ENCODE measurements at regions not wholly inside any gene's neighbourhood (a gene's known extent, or its start where the extent isn't known, plus 50 kb on each side); places are given as distances from the start of the nearest gene placed in this dataset.

GRCh38 chr21:31408301-31409088, 64.4 kb upstream of the TIAM1 start:
- no peaks in the 10 kb centered on the region for H3K27me3 ChIP-seq (replicated peaks)
- H3K9me3 ChIP-seq (replicated peaks) = no peaks in the 10 kb centered on the region
- no peaks in the 10 kb centered on the region for H3K4me1 ChIP-seq (replicated peaks)

GRCh38 chr21:31406510-31406909, 62.4 kb upstream of the TIAM1 start:
- no peak overlapping the region for H3K27ac ChIP-seq
- no peak overlapping the region for H3K4me3 ChIP-seq
- H3K36me3 ChIP-seq = no peaks in the 10 kb centered on the region
- no peaks in the 10 kb centered on the region for H3K9me3 ChIP-seq (replicated peaks)
- no peak for DNase-seq (ENCODE audit: low read depth in 1 of 2, low spot score in 2 of 2)
- H3K27me3 ChIP-seq (replicated peaks) = no peaks in the 10 kb centered on the region
- H3K4me1 ChIP-seq (replicated peaks) = no peaks in the 10 kb centered on the region

More at GRCh38 chr21:31408301-31409088, 64.4 kb upstream of the TIAM1 start:
- Histone ChIP-seq H3K4me3 (no peak overlapping the region), H3K36me3 (no peaks in the 10 kb centered on the region), H3K27ac (no peak overlapping the region)
- DNase-seq (ENCODE audit: low read depth in 1 of 2, low spot score in 2 of 2) = no peak

- Histone ChIP-seq H3K4me1 (replicated peaks) (0 out of 2 replicates have a peak, but pooled peaks cover 3% of the 10 kb centered on the region), H3K36me3 (no peaks in the 10 kb centered on the region), H3K4me3 (no peak overlapping the region), H3K27ac (no peak overlapping the region), H3K27me3 (replicated peaks) (no peaks in the 10 kb centered on the region), H3K9me3 (replicated peaks) (no peaks in the 10 kb centered on the region)
- no peak for DNase-seq (ENCODE audit: low read depth in 1 of 2, low spot score in 2 of 2)
These were observed 61.5 kb upstream of the TIAM1 start for GRCh38 chr21:31405604-31406003.

GRCh38 chr21:31403596-31404333, 59.7 kb upstream of the TIAM1 start:
- Histone ChIP-seq H3K27me3 (replicated peaks) (no peaks in the 10 kb centered on the region), H3K27ac (no peak overlapping the region), H3K36me3 (no peaks in the 10 kb centered on the region), H3K4me3 (no peak overlapping the region), H3K4me1 (replicated peaks) (0 out of 2 replicates have a peak, but pooled peaks cover 3% of the 10 kb centered on the region), H3K9me3 (replicated peaks) (no peaks in the 10 kb centered on the region)
- DNase-seq (ENCODE audit: low read depth in 1 of 2, low spot score in 2 of 2) = no peak

- no peak overlapping the region for H3K4me3 ChIP-seq
- H3K4me1 ChIP-seq (replicated peaks) = 0 out of 2 replicates have a peak, but pooled peaks cover 3% of the 10 kb centered on the region
- no peaks in the 10 kb centered on the region for H3K36me3 ChIP-seq
- H3K27ac ChIP-seq = no peak overlapping the region
- no peaks in the 10 kb centered on the region for H3K27me3 ChIP-seq (replicated peaks)
- no peaks in the 10 kb centered on the region for H3K9me3 ChIP-seq (replicated peaks)
- DNase-seq (ENCODE audit: low read depth in 1 of 2, low spot score in 2 of 2) = no peak
These were observed 55.5 kb upstream of the TIAM1 start for GRCh38 chr21:31399591-31399990.

- Histone ChIP-seq H3K9me3 (replicated peaks) (no peaks in the 10 kb centered on the region), H3K27ac (no peak overlapping the region), H3K4me1 (replicated peaks) (0 out of 2 replicates have a peak, but pooled peaks cover 3% of the 10 kb centered on the region), H3K36me3 (no peaks in the 10 kb centered on the region), H3K27me3 (replicated peaks) (no peaks in the 10 kb centered on the region), H3K4me3 (no peak overlapping the region)
- DNase-seq (ENCODE audit: low read depth in 1 of 2, low spot score in 2 of 2) = no peak
These were observed 54.5 kb upstream of the TIAM1 start for GRCh38 chr21:31398574-31398973.

- Histone ChIP-seq H3K27ac (no peak overlapping the region), H3K27me3 (replicated peaks) (no peaks in the 10 kb centered on the region), H3K4me3 (no peak overlapping the region), H3K9me3 (replicated peaks) (no peaks in the 10 kb centered on the region), H3K36me3 (no peaks in the 10 kb centered on the region), H3K4me1 (replicated peaks) (0 out of 2 replicates have a peak, but pooled peaks cover 3% of the 10 kb centered on the region)
- DNase-seq (ENCODE audit: low read depth in 1 of 2, low spot score in 2 of 2) = no peak
These were observed 53.9 kb upstream of the TIAM1 start for GRCh38 chr21:31397939-31398338.

GRCh38 chr21:31397515-31397926, 53.5 kb upstream of the TIAM1 start:
- 0 out of 2 replicates have a peak, but pooled peaks cover 3% of the 10 kb centered on the region for H3K4me1 ChIP-seq (replicated peaks)
- no peaks in the 10 kb centered on the region for H3K27me3 ChIP-seq (replicated peaks)
- H3K36me3 ChIP-seq = no peaks in the 10 kb centered on the region
- H3K27ac ChIP-seq = no peak overlapping the region
- no peak for DNase-seq (ENCODE audit: low read depth in 1 of 2, low spot score in 2 of 2)
- no peak overlapping the region for H3K4me3 ChIP-seq
- H3K9me3 ChIP-seq (replicated peaks) = no peaks in the 10 kb centered on the region

GRCh38 chr21:31397030-31397429, 53.0 kb upstream of the TIAM1 start:
- H3K4me3 ChIP-seq = no peak overlapping the region
- 0 out of 2 replicates have a peak, but pooled peaks cover 3% of the 10 kb centered on the region for H3K4me1 ChIP-seq (replicated peaks)
- DNase-seq (ENCODE audit: low read depth in 1 of 2, low spot score in 2 of 2) = no peak
- no peak overlapping the region for H3K27ac ChIP-seq
- H3K27me3 ChIP-seq (replicated peaks) = no peaks in the 10 kb centered on the region
- no peaks in the 10 kb centered on the region for H3K36me3 ChIP-seq
- no peaks in the 10 kb centered on the region for H3K9me3 ChIP-seq (replicated peaks)

GRCh38 chr21:31396399-31396798, 52.3 kb upstream of the TIAM1 start:
- Histone ChIP-seq H3K27ac (no peak overlapping the region), H3K36me3 (no peaks in the 10 kb centered on the region), H3K27me3 (replicated peaks) (no peaks in the 10 kb centered on the region), H3K4me1 (replicated peaks) (0 out of 2 replicates have a peak, but pooled peaks cover 3% of the 10 kb centered on the region), H3K9me3 (replicated peaks) (no peaks in the 10 kb centered on the region), H3K4me3 (no peak overlapping the region)
- DNase-seq (ENCODE audit: low read depth in 1 of 2, low spot score in 2 of 2) = no peak

GRCh38 chr21:31395791-31396190, 51.7 kb upstream of the TIAM1 start:
- DNase-seq (ENCODE audit: low read depth in 1 of 2, low spot score in 2 of 2) = no peak
- no peaks in the 10 kb centered on the region for H3K9me3 ChIP-seq (replicated peaks)
- no peak overlapping the region for H3K27ac ChIP-seq

GRCh38 chr21:31395268-31395667, 51.2 kb upstream of the TIAM1 start:
- Histone ChIP-seq H3K27me3 (replicated peaks) (no peaks in the 10 kb centered on the region), H3K9me3 (replicated peaks) (no peaks in the 10 kb centered on the region), H3K27ac (no peak overlapping the region), H3K36me3 (no peaks in the 10 kb centered on the region), H3K4me1 (replicated peaks) (no peaks in the 10 kb centered on the region), H3K4me3 (no peak overlapping the region)
- no peak for DNase-seq (ENCODE audit: low read depth in 1 of 2, low spot score in 2 of 2)

More at GRCh38 chr21:31395791-31396190, 51.7 kb upstream of the TIAM1 start:
- Histone ChIP-seq H3K4me1 (replicated peaks) (no peaks in the 10 kb centered on the region), H3K4me3 (no peak overlapping the region), H3K36me3 (no peaks in the 10 kb centered on the region), H3K27me3 (replicated peaks) (no peaks in the 10 kb centered on the region)

- DNase-seq (ENCODE audit: low read depth in 1 of 2, low spot score in 2 of 2) = no peak
- H3K9me3 ChIP-seq (replicated peaks) = no peaks in the 10 kb centered on the region
These were observed 50.2 kb upstream of the TIAM1 start for GRCh38 chr21:31394309-31394708.

More at GRCh38 chr21:31394309-31394708, 50.2 kb upstream of the TIAM1 start:
- Histone ChIP-seq H3K27ac (no peak overlapping the region), H3K4me1 (replicated peaks) (no peaks in the 10 kb centered on the region), H3K4me3 (no peak overlapping the region), H3K36me3 (no peaks in the 10 kb centered on the region), H3K27me3 (replicated peaks) (no peaks in the 10 kb centered on the region)
